ENCODE measurements at regions not wholly inside any gene's neighbourhood (a gene's known extent, or its start where the extent isn't known, plus 50 kb on each side); places are given as distances from the start of the nearest gene placed in this dataset.
"Not testable (repeated sequence)": the region's sequence is repeated elsewhere in the genome, so short reads cannot be mapped to it uniquely, and the experiment has no call there.

DNA sequence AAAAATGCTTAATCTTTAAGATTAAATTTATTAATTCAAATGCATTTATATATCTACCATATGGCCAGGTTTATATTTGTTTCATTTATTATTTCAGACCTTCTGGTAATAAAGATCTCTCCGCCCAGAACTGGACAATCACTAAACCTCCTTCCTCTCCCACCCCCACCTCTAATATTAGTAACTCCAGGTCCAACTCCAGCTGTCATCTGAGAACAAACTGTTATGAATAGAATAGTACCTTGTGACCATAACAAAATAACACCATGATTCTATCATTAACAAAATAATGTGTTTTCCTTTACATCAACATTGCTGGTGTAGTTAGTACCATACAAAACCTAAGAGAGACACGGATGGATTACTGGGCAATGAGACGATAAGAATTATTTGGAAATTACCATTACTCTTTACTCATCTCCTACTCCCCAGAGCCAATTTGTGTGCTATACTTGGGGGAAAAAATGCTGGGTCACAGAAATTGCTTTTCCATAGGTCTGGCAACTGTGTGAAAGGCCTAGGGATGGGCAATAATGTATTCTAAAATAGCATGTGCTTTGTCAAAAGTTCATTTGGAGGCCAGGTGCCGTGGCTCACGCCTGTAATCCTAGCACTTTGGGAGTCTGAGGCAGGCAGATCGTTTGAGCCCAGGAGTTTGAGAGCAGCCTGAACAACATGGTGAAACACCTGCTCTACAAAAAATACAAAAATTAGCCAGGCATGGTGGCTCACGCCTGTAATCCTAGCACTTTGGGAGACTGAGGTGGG is 186.1 kb downstream of the ENC1 start:
- Mint-ChIP-seq H3K27me3 (peaks cover 2 to 6% of the 10 kb centered on the region in 2 donors), H3K9me3 (no peaks in the 10 kb centered on the region), H3K4me3 (no peak overlapping the region), H3K4me1 (ENCODE audit: low read depth in 2 of 2) (no peaks in the 10 kb centered on the region), H3K36me3 (no peaks in the 10 kb centered on the region), H3K27ac (no peak overlapping the region)
- ATAC-seq, result no peak
- DNase-seq (ENCODE audit: low spot score), result no peak

DNA sequence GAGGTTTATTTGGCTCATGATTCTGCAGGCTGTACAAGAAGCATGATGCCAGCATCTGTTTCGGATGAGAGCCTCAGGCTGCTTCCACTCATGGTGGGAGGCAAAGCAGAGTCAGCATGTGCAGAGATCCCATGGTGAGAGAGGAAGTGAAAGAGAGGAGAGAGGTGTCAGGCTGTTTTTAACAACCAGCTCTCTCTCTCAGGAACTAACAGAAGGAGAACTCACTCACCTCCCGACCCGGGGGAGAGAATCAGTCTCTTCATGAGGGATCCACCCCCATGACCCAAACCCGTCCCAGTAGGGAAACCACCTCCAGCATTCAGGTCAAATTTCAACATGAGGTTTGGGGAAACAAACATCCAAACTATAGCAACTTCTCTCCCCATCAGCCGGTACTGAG is 187.7 kb downstream of the ENC1 start:
- Mint-ChIP-seq H3K27me3 (peaks cover 2 to 6% of the 10 kb centered on the region in 2 donors), H3K4me1 (ENCODE audit: low read depth in 2 of 2) (no peaks in the 10 kb centered on the region), H3K36me3 (no peaks in the 10 kb centered on the region), H3K4me3 (no peak overlapping the region), H3K9me3 (no peaks in the 10 kb centered on the region), H3K27ac (no peak overlapping the region)
- no peak for ATAC-seq
- DNase-seq (ENCODE audit: low spot score), result no peak

DNA sequence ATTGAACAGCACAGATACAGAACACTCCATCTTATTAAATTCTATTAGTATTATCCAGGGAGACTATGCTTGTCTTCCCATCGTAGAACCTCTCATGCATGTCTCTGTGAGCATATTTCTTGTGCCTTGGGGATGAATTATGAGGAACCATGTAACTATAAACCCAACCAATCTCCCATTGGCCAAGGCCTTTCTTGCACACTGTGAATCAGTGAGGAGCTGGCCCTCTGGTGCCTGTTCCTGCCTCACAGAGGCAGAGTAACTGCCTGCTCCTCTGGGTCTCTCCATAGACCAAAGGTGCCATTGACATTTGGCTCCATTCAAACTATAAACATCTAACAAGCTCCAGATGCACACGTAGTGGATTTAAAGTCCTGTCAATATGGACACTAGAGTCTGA is 190.4 kb downstream of the ENC1 start:
- Mint-ChIP-seq H3K36me3 (no peaks in the 10 kb centered on the region), H3K9me3 (no peaks in the 10 kb centered on the region), H3K27ac (no peak overlapping the region), H3K4me3 (no peak overlapping the region), H3K4me1 (ENCODE audit: low read depth in 2 of 2) (no peaks in the 10 kb centered on the region), H3K27me3 (peaks cover 0 to 2% of the 10 kb centered on the region in 2 donors)
- no peak for ATAC-seq
- DNase-seq (ENCODE audit: low spot score), result no peak

DNA sequence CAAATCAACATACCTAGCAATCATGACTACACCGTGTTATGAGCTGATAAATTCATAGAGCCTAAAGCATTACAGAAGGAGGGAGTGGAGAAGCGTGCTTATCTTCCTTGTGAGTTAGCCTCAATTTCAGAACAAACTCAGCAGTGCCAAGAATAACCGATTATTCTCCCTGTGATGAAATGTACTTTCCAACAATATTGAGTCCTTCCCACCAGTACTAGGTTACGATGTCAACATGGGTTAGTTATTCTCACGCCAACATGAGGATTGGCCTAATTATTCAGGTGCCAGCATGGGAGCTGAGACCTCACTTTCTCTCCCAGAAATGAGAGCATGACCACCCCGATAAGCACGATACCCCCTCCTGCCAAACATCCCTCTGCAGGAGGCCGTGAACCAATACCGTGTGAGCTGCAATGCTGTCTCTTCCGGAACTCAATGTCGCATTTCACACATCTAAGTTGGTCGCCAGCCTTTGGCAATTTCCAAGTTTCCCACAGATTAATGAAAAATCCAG is 193.7 kb downstream of the ENC1 start:
- Mint-ChIP-seq H3K4me3 (no peak overlapping the region), H3K36me3 (no peaks in the 10 kb centered on the region), H3K4me1 (ENCODE audit: low read depth in 2 of 2) (no peaks in the 10 kb centered on the region), H3K27me3 (peaks cover under 1 to 4% of the 10 kb centered on the region in 2 donors), H3K9me3 (no peaks in the 10 kb centered on the region), H3K27ac (no peak overlapping the region)
- DNase-seq (ENCODE audit: low spot score), result no peak
- ATAC-seq, result no peak

DNA sequence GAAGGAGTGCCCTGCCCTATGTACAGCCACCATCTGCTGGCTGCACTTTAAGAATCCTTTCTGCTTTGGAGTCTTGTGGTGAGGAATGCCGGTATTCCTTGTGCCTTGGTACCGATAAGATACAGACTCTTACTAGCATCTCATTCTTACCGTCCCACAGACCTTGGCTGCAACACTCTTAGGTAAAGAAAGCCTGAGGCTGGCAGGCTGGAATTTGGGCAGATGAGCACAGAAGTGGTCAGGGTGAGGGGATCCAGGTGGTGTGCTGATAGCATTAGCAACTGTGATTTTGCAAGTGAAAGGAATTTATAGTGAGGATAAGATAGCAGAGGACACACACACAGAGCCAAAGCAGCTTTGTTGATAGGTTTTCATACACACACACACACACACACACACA is 198.1 kb downstream of the ENC1 start:
- H3K27me3 Mint-ChIP-seq, result peaks cover 10 to 11% of the 10 kb centered on the region in 2 donors
- H3K36me3 Mint-ChIP-seq, result peaks cover under 1% of the 10 kb centered on the region
- H3K4me1 Mint-ChIP-seq (ENCODE audit: low read depth in 2 of 2), result no peaks in the 10 kb centered on the region
- no peak for ATAC-seq
- H3K9me3 Mint-ChIP-seq, result no peaks in the 10 kb centered on the region
- no peak for DNase-seq (ENCODE audit: low spot score)
- H3K27ac Mint-ChIP-seq, result no peak overlapping the region
- no peak overlapping the region for H3K4me3 Mint-ChIP-seq

DNA sequence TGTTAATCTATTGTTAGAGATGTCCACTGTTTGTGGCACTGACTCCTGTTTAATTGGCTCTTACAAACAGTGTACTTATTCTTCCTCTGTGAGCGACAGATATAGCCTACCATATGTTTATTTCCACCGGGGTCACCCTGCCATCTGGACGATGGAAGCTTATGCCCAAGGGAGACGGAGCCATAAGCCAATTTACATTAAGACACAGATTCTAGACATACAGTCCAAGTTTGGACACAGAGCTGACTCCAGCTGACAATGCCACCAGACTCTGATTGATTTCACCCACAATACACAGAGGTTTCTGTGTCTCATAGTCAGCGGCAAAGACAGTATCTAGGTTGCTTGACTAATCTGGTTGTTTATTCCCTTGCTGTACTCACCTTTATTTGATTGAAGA is 198.9 kb downstream of the ENC1 start:
- H3K4me3 Mint-ChIP-seq, result no peak overlapping the region
- DNase-seq (ENCODE audit: low spot score), result no peak
- H3K27ac Mint-ChIP-seq, result no peak overlapping the region
- no peaks in the 10 kb centered on the region for H3K4me1 Mint-ChIP-seq (ENCODE audit: low read depth in 2 of 2)
- no peak for ATAC-seq
- H3K27me3 Mint-ChIP-seq, result peaks cover 10 to 11% of the 10 kb centered on the region in 2 donors
- no peaks in the 10 kb centered on the region for H3K9me3 Mint-ChIP-seq
- H3K36me3 Mint-ChIP-seq, result peaks cover 8% of the 10 kb centered on the region

DNA sequence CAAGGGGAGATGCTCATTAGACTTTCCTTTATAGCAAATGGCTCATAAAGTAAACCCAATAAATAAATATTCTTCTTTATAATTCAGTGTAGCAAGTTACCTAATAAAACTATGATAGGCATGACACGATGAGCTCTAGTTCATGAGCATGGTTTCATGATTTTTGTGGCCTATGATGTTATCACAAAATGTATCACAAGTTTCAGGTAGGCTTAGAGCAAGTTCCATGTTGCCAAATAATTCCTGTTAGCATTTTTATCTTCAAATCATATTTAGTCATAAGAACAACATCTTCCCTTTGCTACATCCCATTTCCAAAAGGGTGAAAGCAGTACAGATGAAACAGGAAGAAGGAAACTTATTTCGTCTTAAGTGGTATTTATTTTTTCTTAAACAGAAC is 200.2 kb downstream of the ENC1 start:
- ATAC-seq (no peak), DNase-seq (ENCODE audit: low spot score) (no peak)
- Mint-ChIP-seq H3K36me3 (peaks cover 8% of the 10 kb centered on the region), H3K27ac (no peak overlapping the region), H3K9me3 (no peaks in the 10 kb centered on the region), H3K27me3 (peaks cover 11 to 12% of the 10 kb centered on the region in 2 donors), H3K4me1 (ENCODE audit: low read depth in 2 of 2) (no peaks in the 10 kb centered on the region), H3K4me3 (no peak overlapping the region)

DNA sequence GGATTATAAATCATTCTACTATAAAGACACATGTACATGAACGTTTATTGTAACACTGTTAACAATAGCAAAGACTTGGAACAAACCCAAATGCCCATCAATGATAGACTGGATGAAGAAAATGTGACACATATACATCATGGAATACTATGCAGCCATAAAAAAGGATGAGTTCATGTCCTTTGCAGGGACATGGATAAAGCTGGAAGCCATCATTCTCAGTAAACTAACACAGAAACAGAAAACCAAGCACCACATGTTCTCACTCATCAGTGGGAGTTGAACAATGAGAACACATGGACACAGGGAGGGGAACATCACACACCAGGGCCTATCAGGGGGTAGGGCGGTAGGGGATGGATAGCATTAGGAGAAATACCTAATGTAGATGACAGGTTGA is 202.7 kb downstream of the ENC1 start:
- H3K36me3 Mint-ChIP-seq; H3K27ac Mint-ChIP-seq; ATAC-seq; H3K4me3 Mint-ChIP-seq; H3K4me1 Mint-ChIP-seq (ENCODE audit: low read depth in 2 of 2); DNase-seq (ENCODE audit: low spot score); H3K9me3 Mint-ChIP-seq: not testable (repeated sequence)
- peaks cover 17 to 22% of the 10 kb centered on the region in 2 donors for H3K27me3 Mint-ChIP-seq

DNA sequence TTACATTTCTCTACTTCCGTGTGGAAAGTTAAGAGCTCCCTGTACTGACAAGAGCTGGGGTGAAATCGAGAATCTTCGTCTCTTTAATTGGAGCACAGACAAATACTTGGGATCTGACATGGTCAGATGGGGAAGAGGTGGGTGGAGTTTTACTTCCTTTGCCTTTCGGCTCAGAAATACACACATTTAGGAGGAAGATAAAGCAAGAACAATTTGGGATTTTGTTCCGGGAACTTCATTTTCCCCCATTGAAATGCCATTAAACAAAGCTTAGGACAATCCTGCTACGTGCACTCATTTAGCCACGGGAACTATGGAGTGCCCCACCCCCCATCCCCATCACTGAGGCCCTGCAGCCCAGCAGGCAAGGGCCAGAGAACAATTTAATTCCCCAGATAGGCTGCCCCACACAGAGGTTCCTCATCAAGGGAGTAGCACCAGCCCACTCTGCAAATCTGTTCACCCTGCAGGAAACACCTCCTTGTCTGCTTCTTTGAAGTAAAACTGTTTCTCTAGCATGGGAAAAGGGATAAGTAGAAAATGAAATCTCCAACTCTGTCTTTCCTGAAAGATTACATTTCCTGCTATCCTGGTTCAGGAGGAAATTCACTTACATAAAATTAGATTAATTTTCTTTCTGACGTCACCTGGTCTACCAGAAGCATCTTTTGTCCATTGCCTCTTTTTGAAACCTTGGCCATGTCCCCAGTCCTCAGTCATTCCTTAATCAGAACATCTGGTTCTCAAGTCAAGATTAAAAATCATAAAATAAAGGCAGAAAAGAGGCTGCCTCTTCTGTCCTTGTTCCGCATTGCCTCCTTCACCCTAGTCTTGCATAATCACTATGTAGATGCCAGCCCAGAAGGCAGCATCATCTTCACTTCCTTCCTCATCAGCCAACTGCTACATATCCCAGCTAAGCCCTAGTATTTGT is 206.4 kb downstream of the ENC1 start:
- DNase-seq (ENCODE audit: low spot score) (no peak), ATAC-seq (no peak)
- H3K4me3 Mint-ChIP-seq, result no peak overlapping the region
- H3K4me1 Mint-ChIP-seq (ENCODE audit: low read depth in 2 of 2), result peaks cover 0 to 4% of the 10 kb centered on the region in 2 donors
- H3K27ac Mint-ChIP-seq, result no peak overlapping the region
- peaks cover 8% of the 10 kb centered on the region for H3K36me3 Mint-ChIP-seq
- H3K9me3 Mint-ChIP-seq, result peaks cover 3% of the 10 kb centered on the region
- H3K27me3 Mint-ChIP-seq, result peaks cover 31 to 39% of the 10 kb centered on the region in 2 donors

DNA sequence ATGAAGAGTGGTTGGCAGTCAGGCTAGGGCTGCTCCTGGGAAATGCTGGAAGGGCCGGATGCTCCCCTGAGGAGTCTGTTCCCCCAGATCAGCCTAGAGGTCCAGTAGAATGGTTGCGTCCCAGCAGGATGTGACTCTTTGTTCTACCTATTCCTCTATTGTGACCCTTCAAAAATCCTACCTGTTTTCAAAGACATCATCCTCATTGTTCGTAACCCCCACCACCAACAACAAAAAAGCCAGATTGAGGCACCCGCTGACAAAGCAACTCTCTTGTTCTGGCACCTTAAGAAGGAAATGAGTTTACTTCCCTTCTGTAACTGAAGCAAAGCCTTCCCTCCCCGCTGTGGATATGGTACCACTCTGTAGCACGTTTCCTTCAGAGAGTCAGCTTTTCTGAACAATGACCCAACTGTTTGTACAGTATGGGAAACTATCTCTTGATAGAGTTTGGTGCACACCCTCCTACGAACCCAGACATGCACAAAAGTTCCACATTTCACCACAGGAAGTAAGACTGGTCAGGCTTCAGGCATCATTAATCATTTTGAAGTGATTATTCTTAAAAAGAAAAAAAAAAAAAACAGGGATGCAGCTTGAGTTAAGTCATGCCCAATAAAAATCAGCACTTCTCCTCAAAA is 207.2 kb downstream of the ENC1 start:
- Mint-ChIP-seq H3K4me1 (ENCODE audit: low read depth in 2 of 2) (peaks cover 0 to 4% of the 10 kb centered on the region in 2 donors), H3K9me3 (peaks cover 3% of the 10 kb centered on the region), H3K27me3 (peaks cover 31 to 42% of the 10 kb centered on the region in 2 donors), H3K27ac (no peak overlapping the region), H3K4me3 (no peak overlapping the region), H3K36me3 (peaks cover 8% of the 10 kb centered on the region)
- ATAC-seq, result peak in 1 of 2 donors; percentile 53
- DNase-seq (ENCODE audit: low spot score), result no peak

DNA sequence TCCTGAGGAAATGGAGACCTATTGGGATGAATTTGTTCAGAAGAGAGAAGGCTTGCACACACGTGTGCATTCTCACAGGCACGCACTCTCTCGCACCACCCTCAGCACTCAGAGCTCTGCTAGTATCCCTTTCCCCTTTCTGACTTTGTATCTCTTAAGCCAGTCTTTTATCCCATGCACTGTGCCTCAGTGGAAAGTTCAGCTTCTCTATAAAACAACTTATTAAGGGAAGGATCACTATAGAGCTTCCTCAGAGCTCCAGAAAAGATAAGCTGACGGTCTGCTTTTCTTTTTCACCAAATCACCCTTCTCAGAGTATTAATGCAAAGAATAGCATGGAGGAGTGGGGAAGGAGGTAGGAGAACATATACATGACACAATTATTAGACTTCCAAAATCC is 207.8 kb downstream of the ENC1 start:
- no peak overlapping the region for H3K4me3 Mint-ChIP-seq
- peaks cover 3% of the 10 kb centered on the region for H3K9me3 Mint-ChIP-seq
- peaks cover 29 to 45% of the 10 kb centered on the region in 2 donors for H3K27me3 Mint-ChIP-seq
- peaks cover 8% of the 10 kb centered on the region for H3K36me3 Mint-ChIP-seq
- no peak overlapping the region for H3K27ac Mint-ChIP-seq
- ATAC-seq (no peak), DNase-seq (ENCODE audit: low spot score) (no peak)
- peaks cover 0 to 4% of the 10 kb centered on the region in 2 donors for H3K4me1 Mint-ChIP-seq (ENCODE audit: low read depth in 2 of 2)

DNA sequence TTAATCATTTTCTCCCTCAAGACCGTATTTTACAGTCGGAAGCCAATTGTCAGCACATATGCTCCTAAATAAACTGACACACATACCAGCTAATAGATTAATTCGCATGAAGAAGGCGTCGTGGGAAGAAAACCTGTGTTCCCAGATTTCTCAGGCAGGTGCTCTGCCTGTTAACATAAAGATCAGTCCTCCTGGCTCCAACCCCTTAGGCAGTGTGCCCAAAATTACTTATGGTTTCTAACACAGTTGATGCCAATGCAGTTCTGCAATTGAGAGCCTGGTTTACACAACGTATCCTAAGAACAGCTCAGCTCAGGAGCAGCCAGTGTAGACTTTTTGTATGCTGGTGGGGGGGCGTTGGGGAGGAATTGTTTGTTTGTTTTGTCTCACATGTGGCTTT is 208.3 kb downstream of the ENC1 start:
- Mint-ChIP-seq H3K27ac (no peak overlapping the region), H3K36me3 (peaks cover 5% of the 10 kb centered on the region), H3K27me3 (peaks cover 29 to 45% of the 10 kb centered on the region in 2 donors), H3K4me3 (no peak overlapping the region), H3K4me1 (ENCODE audit: low read depth in 2 of 2) (peaks cover 0 to 4% of the 10 kb centered on the region in 2 donors), H3K9me3 (peaks cover 3% of the 10 kb centered on the region)
- DNase-seq (ENCODE audit: low spot score), result no peak
- no peak for ATAC-seq

DNA sequence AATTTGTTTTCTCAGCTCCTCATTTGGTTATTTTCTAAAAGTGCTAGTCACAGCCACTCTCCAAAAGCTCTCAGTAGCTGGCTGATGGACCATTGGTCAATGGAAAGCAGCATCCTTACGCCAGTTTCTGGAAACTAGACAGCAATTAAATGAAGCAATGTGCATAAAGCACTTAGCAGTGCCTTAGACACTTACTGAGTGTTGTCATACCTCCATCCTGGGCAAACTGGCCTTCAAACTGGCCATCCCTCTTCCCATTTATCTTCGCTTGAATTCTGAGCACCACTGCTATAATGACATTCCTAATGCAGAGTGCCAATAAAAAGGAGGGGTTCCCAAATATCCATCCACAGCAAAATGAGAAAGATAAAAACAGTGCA is 209.2 kb downstream of the ENC1 start:
- Mint-ChIP-seq H3K27ac (no peak overlapping the region), H3K4me1 (ENCODE audit: low read depth in 2 of 2) (peaks cover 0 to 4% of the 10 kb centered on the region in 2 donors), H3K9me3 (peaks cover 3% of the 10 kb centered on the region), H3K27me3 (peaks cover 29 to 45% of the 10 kb centered on the region in 2 donors), H3K36me3 (no peaks in the 10 kb centered on the region), H3K4me3 (no peak overlapping the region)
- no peak for DNase-seq (ENCODE audit: low spot score)
- ATAC-seq, result no peak
